Limb (tissue), 2 donors: ENCODE measurements at regions not wholly inside any gene's neighbourhood (a gene's known extent, or its start where the extent isn't known, plus 50 kb on each side); places are given as distances from the start of the nearest gene placed in this dataset.
"Not testable (repeated sequence)": the region's sequence is repeated elsewhere in the genome, so short reads cannot be mapped to it uniquely, and the experiment has no call there.

ENCODE experiments used
- DNase-seq, 2 donors: peaks; one replicate each; pipeline ENCODE4 v3.0.0-alpha.2; 2016; ENCODE audit errors: extremely low spot score in 2 of 2

DNA sequence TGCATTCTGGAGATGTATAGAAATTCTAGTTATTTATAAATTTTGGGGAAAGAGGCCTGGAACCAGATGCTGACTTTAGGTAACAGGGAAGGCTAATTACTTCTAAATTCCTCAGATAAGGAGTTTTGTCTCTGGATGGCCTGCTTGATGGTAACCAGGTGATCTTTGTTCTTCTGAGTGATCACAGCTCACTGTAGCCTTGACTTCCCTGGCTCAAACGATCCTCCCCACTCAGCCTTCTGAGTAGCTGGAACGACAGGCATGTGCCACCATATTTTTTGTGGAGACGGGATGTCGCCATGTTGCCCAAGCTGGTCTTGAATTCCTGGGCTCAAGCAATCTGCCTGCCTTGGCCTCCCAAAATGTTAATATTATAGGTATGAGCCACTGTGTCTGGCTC is 54.4 kb upstream of the MSH6 start:
- no peak for DNase-seq

DNA sequence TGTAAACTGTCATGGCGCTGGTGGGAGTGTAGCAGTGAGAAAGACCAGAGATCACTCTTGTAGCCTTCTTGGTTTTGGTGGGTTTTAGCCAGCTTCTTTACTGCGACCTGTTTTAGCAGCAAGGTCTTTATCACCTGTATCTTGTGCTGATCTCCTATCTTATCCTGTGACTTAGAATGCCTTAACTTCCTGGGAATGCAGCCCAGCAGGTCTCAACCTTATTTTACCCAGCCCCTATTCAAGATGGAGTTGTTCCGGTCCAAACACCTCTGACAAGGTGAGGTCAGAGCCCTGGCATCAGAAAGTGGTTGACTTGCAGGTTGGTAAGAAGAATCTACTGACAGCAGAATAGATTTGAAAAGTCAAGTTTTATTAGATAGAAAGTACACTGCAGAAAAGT is 55.0 kb upstream of the MSH6 start:
- no peak for DNase-seq

DNA sequence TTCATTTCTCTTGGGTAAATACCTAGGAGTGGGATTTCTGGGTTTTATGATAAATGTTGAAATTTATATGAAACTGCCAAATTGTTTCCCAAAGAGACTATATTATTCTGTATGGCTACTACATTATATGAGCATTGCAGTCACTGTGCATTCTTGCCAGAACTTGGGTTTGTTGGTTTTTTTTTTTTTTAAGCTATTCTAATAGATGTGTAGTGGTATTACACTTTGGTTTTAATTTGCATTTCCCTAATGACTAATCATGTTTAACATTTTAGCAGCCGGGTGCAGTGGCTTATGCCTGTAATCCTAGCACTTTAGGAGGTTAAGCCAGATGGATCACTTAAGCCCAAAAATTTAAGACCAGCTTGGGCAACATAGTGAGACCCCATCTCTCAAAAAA is 56.0 kb upstream of the MSH6 start:
- DNase-seq: not testable (repeated sequence)

DNA sequence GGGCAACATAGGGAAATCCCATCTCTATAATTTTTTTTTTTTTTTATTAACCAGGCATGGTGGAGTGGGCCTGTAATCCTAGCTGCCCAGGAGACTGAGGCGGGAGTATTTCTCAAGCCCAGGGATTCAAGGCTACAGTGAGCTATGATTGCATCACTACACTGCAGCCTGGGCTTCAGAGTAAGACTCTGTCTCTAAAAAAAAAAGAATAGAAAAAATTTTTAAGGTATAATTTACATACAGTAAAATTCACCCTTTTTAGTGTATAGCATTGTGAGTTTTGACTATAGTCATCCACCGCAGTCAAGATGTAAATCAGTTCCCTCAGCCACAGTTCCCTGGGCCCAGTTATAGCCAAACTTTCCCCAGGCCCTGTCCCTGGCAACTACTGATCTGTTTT is 57.1 kb upstream of the MSH6 start:
- no peak for DNase-seq

DNA sequence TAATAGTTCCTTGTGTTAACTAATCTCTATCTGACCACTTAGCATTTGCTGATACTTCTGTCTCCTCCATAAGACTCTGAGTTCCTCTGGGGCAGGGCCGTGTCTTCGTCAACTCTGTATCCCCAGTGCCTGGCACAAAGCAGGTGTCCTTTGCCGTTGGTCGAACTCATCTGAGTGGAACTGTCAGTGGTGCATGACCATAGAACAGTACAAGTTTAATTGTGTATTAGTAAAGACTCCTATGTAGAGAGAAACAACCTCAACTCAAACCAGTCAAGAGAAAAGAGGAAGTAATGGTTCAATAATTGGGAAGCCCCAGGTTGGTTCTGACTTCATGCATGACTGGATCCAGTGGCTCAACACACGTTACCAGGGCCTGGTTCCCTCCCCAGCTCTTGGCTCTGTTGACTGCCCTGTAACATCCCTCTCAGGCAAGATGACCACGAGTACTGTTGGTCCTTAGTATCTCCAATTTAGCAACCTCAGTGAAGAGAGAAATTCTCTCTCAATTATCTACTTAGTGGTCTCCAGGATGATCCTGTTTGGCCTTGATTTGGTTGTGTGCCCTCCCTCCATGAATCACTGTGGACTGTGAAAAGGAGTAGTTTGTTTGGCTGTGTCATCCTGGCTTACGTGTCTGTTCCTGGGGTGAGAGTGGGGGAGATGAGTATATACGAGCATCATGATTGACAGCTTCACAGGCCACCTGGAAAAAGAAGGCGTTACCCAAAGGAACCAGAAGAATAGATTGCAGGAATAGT is 58.5 kb upstream of the MSH6 start:
- DNase-seq: no peak

DNA sequence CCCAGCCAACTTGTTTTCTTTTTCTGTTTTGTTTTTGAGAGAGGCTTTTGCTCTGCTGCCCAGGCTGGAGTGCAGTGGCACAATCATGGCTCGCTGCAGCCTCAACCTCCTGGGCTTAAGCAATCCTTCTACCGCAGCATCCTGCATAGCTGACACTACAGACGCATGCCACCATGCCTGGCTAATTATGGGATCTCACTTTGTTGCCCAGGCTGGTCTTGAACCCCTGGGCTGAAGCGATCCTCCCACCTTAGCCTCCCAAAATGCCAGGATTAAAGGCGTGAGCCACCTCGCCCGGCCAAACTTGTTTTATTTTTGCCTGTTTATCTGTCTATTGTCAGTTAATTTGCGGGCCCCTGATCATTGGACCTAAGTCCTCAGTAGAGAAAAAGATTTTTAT is 61.6 kb upstream of the MSH6 start:
- no peak for DNase-seq

DNA sequence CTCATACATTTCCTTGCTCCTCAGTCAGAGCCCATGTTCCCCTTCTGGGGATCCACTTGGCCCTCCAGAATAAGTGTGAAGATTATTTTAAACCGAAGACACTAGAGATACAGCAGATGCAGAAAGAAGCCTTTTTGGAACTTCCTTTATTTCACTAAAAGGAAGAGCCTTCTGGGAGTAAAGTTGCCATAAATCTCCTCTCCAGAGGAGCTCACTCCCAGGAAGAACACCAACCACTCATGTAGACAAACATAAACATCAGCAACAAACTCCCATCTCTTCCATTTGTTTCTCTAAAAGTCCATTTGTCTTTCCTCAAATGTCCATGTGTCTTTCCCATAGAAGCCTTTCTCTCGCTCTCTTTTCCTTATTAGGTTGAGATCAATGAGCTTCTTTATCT is 62.4 kb upstream of the MSH6 start:
- DNase-seq: no peak

DNA sequence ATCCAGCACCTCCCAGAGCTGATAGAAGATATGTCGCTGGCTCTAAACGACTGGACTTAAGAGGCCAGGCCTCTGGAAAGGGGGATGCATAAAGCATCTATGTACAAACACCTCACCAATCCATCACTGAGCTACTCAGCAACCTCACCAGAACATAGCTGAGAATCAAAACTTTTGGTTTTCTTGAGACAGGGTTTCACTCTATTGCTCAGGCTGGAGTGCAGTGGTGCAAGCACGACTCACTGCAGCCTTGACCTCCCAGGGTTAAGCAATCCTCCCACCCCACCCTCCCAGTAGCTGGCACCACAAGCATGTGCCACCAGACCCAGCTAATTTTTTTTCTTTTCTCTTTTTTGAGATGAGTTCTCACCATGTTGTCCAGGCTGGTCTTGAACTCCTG is 62.9 kb upstream of the MSH6 start:
- no peak for DNase-seq

DNA sequence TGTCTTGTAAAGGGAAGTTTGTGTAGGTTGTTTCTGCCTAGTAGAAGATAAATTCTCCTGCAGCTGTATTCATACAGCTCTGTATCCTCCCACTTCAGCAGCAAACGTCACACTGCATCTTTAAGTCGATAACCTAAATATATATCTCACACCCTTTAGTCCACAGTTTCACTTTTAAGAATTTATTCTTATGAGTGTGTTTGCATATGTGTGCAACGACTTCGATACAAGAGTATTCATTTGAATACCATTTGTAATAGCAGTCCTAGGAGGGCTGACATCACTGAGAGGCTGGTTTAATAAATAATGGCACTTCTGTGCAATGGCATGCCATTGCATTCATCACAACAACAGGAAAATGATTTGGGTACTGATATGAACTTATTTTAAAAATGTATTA is 63.8 kb upstream of the MSH6 start:
- no peak for DNase-seq

DNA sequence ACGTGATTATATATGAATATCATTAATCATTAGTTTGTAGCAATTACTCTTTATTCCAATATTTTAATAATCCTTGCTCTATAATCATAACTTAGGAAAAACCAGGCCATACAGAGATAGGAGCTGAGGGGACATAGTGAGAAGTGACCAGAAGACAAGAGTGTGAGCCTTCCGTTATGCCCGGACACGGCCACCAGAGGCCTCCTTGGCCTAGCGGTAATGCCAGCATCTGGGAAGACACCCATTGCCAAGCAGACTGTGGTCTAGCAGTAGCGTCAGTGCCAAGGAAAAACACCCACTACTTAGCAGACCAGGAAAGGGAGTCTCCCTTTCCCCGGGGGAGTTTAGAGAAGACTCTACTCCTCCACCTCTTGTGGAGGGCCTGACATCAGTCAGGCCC is 66.6 kb upstream of the MSH6 start:
- not testable (repeated sequence) for DNase-seq

DNA sequence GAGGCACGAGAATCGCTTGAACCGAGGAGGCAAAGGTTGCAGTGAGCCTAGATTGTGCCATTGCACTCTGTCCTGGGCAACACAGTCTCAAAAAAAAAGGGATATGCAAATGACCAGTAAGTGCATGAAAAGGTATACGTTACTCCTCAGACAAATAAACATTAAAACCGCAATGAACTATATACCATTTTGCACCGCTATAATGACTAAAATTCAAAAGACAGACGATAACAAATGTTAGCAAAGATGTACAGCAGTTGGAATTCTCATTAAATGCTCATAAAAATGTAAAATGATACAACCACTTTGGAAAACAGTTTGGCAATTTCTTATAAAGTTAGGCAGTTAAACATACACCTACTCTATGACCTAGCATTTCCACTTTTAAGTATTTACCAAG is 67.4 kb upstream of the MSH6 start:
- DNase-seq: no peak

DNA sequence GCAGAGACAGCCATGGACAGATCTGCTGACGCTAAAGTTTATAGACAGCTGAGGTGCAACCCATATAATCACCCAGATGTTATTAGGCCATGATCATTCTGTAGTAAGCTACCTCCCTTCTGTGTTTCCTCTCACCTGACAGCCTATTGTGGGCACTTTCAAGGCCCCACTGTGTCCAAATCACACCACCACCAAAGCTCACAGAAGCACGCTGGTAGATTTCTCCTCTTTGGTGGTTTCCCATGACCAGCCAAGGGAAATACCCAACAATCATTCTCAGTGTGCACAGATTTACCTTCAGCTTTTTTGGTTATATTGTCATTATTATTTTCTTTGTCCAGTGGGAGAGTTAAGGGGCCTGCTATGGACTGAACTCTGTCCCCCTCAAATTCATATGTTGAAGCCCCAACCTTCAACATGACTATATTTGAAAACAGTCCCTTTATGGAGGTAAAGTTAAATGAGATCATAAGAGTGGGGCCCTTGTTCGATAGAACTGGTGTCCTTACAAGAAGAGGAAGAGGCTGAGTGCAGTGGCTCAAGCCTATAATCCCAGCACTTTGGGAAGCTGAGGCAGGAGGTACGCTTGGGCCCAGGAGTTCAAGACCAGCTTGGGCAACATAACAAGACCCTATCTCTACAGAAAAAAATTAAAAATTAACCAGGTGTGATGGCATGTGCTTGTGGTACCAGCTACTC is 74.0 kb upstream of the MSH6 start:
- no peak for DNase-seq

DNA sequence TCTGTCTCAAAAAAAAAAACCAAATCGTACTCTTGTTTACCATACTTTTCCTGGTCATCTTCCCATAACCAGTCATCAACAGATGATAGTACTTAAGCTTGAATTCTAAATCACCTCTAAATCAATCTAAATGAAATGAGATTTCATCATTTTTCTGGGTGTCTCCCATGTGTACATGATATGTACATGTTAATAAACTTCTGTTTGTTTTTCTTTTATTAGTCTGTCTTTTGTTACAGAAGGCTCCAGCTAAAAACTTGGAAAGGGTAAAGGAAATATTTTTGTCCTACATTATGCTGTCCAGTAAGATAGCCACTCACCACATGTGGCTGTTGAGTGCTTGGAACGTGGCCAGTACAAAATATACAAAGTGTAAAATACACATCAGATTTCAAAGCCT is 78.7 kb upstream of the MSH6 start:
- DNase-seq: no peak

DNA sequence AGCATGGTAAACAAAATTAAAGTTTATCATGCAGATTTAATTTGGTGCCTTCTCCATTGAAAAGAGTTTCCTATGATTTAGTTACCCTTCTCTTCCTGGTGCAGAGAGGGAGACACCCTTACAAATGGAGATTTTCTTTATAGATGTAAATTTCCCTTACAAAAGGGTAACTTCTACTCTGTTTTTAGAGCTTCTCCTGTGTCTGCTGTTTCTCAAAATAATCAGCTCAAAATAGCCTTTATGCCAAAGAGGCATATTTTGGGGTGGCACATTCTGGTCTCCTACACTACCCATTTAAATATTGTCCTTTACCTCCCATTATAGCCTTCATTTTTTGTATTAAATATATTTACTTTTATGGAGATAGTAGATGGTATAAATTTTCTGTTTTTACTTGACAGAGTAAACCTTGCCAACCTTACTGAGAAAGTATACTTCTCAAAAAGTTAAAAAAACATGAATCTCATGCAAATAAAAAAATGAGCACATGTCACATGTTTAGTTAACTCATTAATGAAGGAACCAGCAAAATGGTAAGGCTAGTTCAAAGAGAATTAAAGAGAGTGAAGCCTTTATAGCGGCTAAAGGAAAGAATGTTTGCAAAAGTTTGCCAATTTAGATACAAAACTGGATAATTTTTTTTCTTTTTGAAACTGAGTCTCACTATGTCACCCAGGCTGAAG is 83.3 kb upstream of the MSH6 start:
- DNase-seq: no peak

DNA sequence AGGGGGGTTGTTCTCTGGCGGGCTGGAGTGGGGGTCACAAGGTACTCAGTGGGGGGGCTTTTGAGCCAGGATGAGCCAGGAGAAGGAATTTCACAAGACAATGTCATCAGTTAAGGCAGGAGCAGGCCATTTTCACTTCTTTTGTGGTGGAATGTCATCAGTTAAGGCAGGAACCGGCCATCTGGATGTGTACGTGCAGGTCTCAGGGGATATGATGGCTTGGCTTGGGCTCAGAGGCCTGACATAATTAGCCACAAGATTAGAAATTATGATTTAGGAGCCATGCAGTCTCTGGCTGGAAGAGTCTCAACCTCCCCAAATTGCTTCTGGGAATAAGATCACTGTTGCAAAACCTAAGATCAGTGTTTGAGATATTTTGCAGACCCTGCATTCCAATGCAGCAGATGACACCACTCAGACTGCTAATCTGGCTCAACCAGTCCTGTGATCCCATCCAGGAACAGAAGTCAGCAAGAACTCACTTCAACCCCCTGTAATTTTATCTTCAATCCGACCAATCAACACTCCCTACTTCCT is 84.4 kb upstream of the MSH6 start:
- DNase-seq: not testable (repeated sequence)

DNA sequence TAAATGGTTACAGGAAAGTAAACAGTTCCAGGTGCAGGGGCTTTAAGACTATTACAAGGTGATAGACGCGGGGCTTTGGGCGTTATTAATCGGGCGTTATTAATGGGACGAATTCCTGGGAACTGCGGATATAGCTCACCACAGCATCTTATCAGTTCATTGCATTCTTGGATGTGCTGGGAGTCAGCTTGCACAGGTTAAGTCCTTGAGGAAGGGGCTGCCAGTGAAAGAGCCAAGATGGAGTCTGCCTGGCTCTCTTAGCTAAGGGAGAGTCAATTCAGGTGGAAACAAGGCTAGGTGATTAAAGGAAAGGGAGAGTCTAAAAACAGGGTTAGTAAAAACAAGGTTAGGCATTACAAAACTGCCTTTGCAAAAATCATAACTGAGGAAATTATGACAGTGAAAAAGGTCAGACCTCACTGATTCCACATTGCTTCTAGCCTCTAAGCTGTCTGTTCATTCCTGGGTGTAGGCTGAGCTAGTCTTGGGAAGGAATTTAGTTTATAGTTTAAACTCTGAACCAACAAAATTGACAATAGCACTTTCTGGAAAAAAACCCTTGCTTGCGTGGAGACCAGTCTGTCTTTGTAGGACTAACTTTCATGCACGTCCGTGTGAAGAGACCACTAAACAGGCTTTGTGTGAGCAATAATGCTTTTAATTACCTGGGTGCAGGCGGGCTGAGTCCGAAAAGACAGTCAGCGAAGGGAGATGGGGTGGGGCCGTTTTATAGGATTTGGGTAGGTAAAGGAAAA is 85.1 kb upstream of the MSH6 start:
- DNase-seq: not testable (repeated sequence)

DNA sequence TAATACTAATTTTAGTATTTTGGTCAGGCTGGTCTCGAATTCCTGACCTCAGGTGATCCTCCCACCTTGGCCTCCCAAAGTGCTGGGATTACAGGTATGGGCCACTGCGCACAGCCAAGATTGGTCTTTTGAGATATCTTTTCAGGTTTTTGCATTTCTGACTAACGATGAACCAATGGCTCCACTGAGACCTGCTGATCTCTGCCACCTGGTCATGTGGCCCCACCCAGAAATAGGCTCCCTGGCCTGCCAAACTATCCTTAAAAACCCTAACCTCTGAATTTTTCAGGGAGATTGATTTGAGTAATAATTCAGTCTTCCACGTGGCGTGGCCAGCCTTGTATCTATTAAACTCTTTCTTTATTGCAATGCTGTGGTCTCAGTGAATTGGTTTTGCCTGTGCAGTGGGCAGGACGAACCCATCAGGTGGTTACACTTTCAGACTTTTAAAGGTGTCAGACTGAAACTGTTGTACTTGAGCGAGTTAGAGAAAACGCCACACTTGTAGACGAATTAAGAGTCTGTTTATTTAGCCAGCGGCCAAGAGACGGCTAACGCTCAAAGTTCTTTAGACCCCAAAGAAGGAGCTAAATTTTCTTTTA is 85.8 kb upstream of the MSH6 start:
- no peak for DNase-seq

DNA sequence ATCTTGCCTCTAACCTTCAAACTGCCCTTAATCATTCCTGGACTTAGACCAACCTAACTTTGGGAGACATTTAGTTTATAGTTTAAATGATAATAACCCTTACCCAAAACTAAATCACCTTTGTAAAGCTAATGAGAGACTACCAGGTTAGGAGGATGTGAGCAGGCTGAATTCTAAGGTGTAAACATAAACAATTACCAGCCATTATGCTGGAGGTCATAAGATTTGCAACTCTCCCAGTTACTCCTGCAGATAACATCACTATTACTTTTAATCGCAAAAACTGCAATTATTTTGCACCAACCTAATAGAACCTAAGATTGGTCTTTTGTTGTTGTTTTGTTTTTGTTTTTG is 86.5 kb upstream of the MSH6 start:
- DNase-seq: no peak

DNA sequence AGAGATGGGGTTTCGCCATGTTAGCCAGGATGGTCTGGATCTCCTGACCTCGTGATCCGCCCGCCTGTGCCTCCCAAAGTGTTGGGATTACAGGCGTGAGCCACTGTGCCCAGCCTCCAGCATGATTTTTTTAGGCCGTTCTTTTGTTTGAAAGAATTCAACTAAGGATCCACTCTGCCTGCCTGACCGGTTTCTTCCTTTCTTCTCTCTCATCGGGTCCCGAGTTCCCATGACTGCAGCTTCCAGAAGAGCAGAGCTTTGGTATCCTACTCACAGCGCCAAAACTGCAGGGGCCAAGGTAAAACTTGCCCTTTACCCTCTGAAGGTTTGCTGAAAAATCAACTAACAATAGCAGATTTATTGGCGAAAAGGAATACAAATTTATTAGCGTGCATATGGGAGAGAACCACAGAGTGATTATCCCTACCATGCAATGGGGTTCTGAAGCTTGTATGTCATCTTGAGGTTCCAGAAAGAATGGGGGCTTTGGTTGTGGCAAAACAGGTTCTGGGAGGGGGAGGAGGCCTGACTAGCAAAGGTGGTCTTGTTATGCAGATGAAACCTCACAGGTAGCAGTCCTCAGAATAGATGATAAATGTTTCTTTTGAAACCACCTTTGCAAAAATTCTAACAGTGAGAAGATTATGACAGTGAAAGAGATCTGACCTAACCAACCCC is 87.0 kb upstream of the MSH6 start:
- DNase-seq: no peak

DNA sequence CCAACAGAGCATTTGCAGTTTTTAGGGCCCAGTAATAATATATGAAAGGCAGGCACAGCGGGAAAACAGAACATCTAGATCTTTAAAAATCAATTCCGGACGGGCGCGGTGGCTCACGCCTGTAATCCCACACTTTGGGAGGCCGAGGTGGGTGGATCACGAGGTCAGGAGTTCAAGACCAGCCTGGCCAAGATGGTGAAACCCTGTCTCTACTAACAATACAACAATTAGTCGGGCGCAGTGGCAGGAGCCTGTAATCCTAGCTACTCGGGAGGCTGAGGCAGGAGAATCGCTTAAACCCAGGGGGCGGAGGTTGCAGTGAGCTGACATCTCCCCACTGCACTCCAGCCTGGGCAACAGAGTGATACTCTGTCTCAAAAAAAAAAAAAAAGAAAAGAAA is 88.5 kb upstream of the MSH6 start:
- DNase-seq: not testable (repeated sequence)
